HT1080 (cell line): ENCODE measurements at regions not wholly inside any gene's neighbourhood (a gene's known extent, or its start where the extent isn't known, plus 50 kb on each side); places are given as distances from the start of the nearest gene placed in this dataset.
"Not testable (repeated sequence)": the region's sequence is repeated elsewhere in the genome, so short reads cannot be mapped to it uniquely, and the experiment has no call there.

Experiments
- DNase-seq: peaks from one replicate; pipeline ENCODE4 v3.0.0-alpha.2; 2015; ENCODE audit warnings: low read depth

DNA sequence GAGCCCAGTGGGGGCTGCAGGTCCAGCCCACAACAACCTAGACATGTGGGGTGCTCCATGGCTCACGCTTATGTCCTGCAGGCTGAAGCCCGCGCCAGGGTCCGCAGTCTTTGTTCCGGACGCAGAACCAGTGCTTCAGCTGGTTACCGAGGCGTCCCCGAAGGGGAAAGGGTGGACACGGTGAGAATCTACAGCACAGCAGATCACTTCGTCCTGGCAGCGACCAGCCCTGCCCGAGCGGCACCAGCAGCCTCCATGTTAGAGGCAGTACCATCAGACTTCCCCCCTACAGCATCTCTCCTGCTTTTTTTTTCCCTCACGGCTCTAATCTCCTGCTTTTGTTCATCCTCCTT lies 1736.4 kb downstream of the TP53TG3F start:
- DNase-seq: no peak

GRCh38 chr16:35196313-35196712 lies 1736.9 kb downstream of the TP53TG3F start:
- DNase-seq: no peak

- DNase-seq: no peak
Measured at GRCh38 chr16:35197656-35198055, 1738.2 kb downstream of the TP53TG3F start.

DNA sequence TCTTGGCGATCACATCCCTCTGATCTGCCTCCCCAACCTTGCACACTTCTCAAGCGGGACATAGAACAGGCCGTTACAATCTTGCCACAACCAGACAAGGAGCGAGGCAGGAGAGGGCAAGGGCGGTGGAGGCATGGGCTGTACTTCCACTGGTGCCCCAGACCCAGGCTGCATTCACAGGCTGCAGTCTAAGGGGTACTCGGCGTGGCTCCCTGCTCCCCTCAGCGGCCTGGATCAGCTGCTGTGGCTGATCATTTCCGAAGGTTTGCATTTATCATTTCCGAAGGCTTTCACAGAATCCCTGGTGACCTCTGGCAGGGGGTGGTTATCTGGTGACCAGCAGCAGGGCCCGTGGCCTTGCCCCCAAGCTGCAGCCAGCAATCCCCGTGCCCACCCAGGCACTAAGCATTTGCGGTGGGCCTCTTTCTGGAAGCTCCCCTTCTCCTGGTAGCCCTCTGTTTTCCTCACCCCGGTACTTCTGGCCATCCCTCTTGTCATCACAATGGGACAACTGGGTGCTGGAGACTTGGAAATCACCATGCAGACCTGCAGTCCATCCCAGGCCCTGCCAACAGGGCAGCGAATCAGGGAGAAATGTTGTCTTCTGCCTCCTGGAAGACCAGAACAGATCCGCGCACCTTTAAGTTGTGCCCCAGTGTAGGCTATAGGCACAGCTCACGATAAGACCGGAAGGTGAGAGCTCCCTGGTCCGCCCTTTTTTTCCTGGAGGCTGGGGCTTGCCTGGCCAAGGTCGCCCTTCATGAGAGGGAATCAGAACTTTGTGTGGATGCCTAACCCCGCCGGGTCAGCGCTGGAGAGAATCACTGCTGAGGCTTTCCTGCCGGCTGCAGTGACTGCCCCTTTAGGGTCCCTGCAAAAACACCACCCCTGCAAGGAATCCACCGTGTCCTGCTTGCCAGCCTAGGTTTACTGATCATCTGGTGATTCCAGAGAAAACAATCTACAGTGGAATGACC lies 1739.1 kb downstream of the TP53TG3F start:
- no peak for DNase-seq

GRCh38 chr16:35200662-35201061 lies 1741.2 kb downstream of the TP53TG3F start:
- no peak for DNase-seq

GRCh38 chr16:35201151-35201550 lies 1741.7 kb downstream of the TP53TG3F start:
- no peak for DNase-seq

GRCh38 chr16:35203636-35204035 lies 1744.2 kb downstream of the TP53TG3F start:
- DNase-seq: no peak

DNA sequence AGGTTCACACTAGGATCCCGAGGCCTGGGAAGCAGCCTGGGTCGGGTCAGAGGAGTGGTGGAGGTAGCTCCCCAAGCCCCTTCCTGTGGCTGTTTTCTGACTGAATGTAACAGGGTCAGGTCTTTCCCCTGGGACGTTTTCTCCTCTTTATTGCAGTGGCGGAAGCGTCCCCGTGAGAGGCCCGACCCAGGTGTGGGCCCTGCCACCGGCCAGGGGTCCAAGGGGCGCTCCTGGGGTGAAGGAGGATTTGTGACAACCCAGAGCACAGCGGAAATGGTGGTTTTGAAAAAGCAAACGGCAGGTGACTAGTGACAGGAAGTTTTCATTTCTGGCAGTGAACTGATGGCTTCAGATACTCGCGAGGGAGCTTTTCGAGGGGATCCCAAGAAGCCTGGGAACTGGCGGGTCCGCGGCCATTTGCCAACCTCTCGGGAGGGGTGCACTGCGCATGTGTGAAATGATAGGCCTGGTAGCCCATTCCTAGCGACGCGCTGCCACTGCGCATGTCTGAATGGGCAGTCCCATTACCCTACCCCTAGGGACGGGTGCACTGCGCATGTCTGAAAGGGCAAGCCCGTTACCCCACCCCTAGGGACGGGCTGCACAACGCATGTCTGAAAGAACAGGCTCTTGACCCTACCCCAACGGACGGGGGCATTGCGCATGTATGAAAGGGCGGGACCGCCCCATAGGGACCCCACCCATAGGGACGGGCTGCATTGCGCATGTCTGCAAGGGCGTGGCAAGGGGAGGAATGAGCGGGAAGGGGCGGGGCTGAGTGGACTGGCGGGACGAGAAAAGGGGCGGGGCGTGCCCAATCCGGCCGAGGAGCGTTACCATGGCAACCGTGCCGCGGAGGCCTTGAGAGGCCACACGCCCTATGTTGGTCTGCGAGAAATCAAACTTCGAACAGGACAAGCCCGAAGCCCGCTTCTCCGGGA lies 1747.9 kb downstream of the TP53TG3F start:
- no peak for DNase-seq

DNA sequence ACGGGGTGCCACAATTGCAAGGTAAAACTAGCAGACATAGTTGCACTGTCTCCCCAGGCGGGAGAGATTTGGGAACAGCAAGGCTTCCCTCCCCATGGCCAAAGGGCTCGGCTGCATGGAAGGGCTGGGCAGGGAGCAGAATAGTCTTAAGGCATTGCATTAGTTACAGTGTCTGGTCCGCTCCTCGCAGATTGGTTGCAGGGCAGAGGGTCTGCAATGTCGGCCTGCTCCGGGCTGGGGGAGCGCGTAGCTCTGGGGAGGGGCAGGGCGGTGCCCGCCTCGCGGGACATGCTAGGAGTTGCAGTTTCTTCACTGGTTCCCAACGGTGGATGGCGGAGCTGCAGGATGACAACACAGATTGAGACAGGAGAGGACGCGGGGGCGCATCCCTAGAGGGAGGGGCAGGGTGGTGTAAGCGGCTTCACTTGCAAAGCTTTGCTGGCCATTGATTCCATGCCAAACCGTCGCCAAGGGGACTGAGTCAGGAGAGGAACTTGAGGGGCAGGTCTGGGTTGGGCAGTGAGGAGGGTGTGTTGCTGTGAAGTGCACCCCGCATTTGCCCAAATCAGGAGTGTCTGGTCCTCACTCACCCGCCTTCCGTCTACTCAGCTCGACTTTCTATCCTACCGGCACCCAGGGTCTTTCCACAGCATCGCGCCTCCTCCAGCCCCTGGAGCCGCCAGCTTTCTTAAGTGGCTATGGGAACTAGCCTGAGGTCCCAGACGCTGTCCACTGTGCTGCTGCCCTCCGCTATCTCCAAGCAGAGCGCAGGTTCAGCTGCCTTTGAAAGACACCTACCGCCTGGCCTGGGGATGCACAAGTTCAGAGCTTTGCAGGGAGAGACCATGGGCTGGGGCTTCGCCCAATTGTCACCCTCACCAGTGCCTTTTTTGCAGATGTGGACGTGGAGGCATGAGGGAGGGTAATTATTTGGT lies 1748.9 kb downstream of the TP53TG3F start:
- DNase-seq: no peak

DNA sequence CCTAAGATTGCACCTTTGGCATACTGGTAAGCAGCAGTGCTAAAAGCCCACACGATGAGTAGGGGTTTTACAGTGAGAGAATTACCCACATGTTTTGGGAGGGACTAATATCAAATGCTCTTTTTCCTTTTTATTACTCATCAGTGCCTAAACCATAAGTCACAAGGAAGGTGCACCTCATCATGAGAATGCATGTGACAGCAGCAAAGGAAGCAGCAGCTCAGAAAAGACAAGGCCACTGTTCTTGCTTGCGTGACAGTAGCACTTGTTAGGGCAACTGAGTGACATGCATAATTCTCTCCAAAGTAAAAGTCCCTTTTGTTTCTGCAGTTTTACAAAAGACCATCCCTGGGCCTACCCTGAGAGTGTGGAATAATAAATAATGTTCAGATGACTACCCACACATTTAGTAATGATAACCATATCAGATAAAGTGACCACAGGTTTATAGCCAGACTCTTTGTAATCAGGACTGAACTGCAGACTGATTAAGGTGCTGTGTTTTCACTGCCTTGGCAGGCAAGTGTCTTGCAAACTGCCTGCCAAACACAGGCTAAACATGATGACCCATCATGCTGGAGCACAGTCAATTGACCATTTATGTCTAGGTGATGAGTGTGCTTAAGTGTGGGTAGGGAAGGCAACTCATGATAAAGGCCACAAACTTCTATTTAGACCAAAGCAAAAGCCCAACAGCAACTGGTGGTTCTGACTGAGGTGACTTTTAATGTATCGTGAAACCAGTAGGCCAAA lies 1751.4 kb downstream of the TP53TG3F start:
- DNase-seq: no peak

- DNase-seq: no peak
Measured at GRCh38 chr16:35214840-35215239, 1755.4 kb downstream of the TP53TG3F start.

DNA sequence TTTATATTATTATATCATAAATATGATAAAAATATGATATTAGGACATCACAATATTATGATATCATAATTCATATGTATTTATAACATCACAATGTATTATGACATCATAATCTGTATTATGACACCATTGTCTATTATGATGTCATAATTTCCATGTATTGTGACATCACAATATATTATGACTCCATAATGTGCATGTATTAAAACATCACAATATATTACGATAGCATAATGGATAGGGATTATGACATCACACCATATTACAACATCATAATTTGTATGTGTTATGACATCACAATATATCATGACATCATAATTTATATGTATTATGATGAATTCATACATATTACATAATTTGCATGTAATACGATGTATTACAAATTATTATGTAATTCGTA lies 1755.9 kb downstream of the TP53TG3F start:
- no peak for DNase-seq

DNA sequence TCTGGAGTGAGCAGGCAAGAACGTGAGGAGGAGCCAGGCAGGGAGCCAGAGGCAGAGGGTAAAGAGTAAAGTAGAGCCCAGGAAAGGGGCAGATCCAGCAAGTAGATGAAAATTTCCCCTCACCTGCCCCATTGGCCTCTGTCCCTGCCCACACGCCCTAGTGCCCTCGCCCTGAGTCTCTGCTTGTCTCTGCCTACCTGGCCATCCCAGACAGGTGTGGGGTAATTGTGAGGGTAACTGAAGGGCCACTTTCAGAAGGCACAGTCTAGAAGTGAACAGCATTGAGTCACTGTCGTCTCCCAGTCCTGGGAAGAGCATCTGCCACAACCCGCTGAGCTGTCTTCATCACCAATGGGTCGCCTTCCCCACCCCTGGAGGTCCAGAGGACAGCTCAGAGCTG lies 1756.8 kb downstream of the TP53TG3F start:
- DNase-seq: not testable (repeated sequence)

DNA sequence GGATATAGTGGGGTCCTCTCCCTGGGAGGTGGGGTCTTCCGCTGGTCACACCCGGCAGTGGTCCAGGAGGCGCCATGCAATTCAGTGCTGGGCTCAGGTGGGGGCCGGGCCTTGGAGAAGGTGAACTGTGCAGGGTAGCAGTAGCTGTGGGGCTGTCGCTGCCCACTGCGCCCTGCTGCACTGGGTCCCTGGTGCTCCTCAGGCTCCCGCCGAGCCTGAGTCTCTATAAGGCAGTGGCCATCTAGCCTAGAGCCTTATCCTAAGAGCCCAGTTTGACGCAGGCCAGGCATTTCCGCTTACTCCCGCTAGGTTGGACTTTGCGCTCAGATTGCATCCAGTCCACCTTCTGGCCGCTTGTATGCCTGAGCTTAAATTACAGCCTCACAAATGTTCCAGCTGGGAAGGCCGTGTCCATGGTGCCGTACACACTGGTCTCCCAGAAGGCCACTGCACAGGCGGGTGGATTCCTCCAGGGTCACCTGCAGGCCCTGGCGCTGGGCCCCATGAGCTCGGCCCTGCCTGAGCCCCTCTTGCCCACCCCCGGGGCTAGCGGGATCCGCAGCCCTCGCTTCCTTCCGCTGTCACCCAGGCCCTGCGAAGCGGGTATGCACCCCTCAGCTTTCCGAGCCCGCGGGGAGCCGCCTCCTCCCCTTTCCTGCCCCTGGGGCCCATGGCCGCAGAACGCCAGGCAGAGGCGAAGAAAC lies 1762.2 kb downstream of the TP53TG3F start:
- DNase-seq: no peak

- no peak for DNase-seq
Measured at GRCh38 chr16:35234679-35235078, 1775.3 kb downstream of the TP53TG3F start.

GRCh38 chr16:35239561-35239960 lies 1780.1 kb downstream of the TP53TG3F start:
- DNase-seq: no peak

DNA sequence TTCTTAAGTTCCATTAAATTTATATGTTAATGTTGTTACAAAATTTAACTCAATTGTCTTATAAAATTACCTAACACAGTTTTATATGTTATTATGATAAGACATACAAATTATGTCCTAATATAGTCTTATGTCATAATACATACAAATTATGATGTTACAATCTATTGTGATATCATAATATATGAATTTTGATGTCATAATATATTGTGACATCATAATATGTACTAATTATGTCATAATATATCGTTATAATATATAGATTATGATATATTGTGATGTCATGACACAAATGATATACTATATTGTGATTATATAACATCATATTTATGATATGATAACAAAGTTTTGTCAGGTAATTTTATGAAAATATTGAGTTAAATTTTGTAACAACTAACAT lies 1789.6 kb downstream of the TP53TG3F start:
- DNase-seq: no peak

GRCh38 chr16:35252356-35252936 lies 1793.0 kb downstream of the TP53TG3F start:
- DNase-seq: no peak

GRCh38 chr16:35255186-35255803 lies 1795.9 kb downstream of the TP53TG3F start:
- peak; percentile 10 for DNase-seq
